OCI-LY3 (cell line): ENCODE measurements at regions not wholly inside any gene's neighbourhood (a gene's known extent, or its start where the extent isn't known, plus 50 kb on each side); places are given as distances from the start of the nearest gene placed in this dataset.

Experiments used
- CTCF ChIP-seq: fragments of 200-600, 300-600 bp; sonication (generic); IDR thresholded peaks from 2 replicates; pipeline ENCODE4 v1.5.1; 2014; ENCODE audit warnings: antibody characterized with exemption, low read length, low read depth
- EZH2phosphoT487 ChIP-seq: fragments of 200-600 bp; shearing (Covaris generic); IDR thresholded peaks from 2 replicates; pipeline ENCODE4 v1.6.1; 2018; ENCODE audit warnings: antibody characterized with exemption, mixed run types, low read depth

GRCh38 chr2:78715293-78715692, 310.2 kb upstream of the REG3G start:
- TF ChIP-seq CTCF: no peak
- no peak for TF ChIP-seq EZH2phosphoT487
